HG03025 (cell line): ENCODE measurements at regions not wholly inside any gene's neighbourhood (a gene's known extent, or its start where the extent isn't known, plus 50 kb on each side); places are given as distances from the start of the nearest gene placed in this dataset.
"Not testable (repeated sequence)": the region's sequence is repeated elsewhere in the genome, so short reads cannot be mapped to it uniquely, and the experiment has no call there.

Experiments used
- ATAC-seq: cut with Tn5 transposase; IDR thresholded peaks from one replicate; pipeline ENCODE4 v1.9.1; 2021; ENCODE audit warnings: mild to moderate bottlenecking, moderate library complexity; ENCODE audit not compliant: unreplicated experiment, low FRiP score

DNA sequence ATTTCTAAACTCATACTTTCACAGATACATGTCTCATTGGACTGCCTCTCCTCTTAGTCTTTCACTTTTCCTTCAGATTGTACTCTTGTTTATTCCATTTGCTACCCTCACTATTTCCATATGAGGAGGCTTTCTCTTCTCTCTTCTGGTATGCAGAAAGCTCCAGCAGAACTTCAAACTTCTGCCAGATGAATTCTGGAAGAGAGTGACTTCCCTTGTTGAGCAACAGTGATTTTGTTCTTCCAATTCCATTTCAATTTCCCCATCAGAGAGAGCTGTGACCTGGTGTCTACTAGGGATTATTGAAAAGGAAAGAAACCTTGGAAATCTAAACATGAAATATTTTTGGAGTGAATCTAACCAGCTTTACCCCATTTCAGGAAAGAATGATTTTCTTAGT is 523.2 kb upstream of the ZNF717 start:
- no peak for ATAC-seq

DNA sequence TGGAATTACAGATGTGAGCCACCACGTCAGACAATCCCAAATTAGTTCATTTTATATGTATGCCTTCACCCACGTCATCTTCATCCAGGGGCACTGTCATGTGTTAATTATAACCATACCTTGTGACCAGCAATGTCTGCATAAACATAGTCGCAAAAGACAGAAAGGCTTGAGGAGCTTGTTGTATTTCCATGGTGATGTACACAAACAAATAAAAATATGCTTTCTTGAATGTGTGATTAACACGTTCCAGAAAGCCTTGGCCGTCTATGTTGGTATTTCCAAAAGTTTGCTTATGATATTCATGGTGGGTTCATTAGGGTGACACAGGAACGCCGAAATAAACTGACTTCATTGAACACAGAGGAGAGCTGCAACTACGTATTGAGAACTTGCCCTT is 524.7 kb upstream of the ZNF717 start:
- ATAC-seq, result no peak

DNA sequence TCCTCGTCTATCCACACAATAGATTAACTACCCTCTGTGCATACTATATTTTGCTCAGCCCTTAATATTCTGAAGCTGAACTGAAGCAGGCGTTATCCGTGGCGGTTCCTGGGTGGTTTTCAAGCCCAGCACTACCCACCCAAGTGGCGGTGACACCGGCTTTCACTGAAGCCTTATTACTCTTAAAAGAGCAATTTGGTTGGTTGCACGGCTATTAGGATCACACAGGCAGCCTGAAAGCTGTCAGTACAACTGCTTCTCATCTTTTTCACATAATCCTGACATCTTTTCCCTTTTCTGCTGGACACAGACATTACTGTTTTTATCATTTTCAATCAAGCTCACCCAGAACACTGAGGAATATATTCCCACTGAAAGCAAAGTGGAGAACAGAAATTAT is 525.3 kb upstream of the ZNF717 start:
- ATAC-seq, result no peak

DNA sequence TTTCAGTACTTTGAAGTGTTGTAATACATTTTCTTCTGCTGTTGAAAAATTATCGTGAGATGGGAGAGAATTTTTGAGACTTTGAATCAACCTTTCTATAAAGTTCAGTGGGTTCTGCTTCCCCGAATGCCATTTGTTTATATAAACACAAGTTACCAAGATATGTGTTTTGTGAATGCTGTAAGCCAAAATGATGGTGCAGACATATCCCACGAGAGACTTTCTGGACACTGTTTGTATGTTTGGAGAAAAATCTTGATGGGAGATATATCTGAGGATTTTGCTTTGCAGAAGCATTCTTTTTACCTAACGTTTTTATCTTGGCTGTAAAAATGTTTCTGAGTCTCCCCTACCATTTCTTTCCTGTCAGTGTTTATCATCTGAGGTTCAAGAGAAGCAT is 526.6 kb upstream of the ZNF717 start:
- no peak for ATAC-seq

DNA sequence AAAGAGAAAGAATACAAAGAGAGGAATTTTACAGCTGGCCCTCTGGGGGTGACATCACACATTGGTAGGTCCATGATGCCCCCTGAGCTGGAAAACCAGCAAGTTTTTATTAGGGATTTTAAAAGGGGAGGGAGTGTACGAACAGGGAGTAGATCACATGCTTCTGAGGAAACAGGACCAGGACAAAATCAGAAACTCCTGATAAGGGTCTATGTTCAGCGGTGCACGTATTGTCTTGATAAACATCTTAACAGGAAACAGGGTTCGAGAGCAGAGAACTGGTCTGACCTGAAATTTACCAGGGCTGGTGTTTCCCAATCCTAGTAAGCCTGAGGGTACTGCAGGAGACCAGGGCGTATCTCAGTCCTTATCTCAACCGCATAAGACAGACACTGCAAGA is 530.6 kb upstream of the ZNF717 start:
- not testable (repeated sequence) for ATAC-seq

DNA sequence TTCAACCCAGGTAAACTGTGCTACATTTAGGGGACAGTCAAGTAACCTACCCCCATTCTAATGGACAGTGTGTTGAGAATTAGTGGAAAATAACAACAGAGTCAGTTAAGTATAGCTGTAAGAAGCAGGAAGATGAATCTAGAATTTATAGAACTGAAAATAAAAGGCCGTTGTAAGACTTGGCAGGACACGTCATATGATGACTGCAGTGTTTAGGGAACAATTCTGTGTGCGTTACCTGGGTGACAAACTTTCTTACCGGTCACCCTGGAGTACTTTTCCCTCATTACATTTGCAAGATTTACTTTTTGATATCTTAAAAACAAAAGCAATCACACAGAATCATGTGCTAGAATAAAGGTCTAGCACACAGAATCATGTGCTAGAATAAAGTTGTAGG is 536.3 kb upstream of the ZNF717 start:
- no peak for ATAC-seq

DNA sequence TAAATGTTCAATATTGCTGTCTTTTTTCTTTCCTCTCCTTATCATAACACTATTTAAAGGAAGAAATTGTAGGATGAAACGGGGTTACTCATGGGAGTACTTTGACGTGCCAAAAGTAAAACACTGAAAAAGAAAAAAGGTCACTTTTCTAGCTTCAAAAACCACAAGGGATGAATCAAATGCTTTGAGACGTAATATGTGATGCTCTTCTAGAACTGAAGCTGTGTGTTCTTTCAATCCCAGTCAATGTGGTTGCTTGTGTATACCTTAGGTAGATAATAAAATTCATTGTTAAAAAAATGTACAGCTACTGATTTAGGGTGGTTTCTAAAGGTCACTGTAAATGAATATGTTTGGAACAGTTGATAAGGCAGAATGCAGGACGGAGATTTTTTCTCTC is 538.8 kb upstream of the ZNF717 start:
- no peak for ATAC-seq

DNA sequence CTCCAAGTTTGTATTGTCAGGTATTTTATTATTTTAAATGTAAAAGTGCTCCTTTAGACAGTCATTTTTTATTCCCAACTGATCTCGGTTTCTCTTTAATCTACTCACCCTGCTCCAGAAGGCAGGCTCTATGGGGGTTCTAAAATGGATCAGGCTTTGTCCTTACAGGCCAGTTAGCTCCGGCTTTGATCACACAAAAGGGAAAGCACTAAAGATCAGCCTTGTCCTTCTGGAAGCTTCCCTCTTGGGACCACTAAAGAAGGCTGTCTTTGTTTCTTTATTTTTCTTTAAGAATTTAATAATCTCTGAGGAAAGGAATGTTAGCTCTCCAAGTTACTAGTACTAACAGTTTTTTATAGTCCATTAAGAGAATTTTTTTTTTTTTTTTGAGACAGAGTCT is 560.5 kb upstream of the ZNF717 start:
- no peak for ATAC-seq

DNA sequence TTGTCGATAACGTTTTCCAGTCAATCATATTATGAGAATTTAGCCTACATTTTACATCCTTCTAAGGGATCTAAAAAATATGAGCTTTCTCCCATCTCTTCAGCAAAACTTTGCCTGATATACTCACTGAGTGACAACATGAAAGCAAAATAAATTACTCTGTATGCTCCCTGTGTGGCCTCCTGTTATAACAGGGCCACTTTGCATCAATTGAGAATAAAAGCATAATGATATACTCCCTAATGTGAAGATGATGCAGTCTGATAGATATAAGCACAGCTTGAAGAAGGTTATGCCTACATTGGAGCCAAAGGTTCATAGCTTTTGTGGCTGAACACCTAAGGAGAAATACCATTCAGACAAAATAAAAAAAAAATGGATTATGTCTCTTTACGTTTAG is 561.3 kb upstream of the ZNF717 start:
- ATAC-seq, result no peak

DNA sequence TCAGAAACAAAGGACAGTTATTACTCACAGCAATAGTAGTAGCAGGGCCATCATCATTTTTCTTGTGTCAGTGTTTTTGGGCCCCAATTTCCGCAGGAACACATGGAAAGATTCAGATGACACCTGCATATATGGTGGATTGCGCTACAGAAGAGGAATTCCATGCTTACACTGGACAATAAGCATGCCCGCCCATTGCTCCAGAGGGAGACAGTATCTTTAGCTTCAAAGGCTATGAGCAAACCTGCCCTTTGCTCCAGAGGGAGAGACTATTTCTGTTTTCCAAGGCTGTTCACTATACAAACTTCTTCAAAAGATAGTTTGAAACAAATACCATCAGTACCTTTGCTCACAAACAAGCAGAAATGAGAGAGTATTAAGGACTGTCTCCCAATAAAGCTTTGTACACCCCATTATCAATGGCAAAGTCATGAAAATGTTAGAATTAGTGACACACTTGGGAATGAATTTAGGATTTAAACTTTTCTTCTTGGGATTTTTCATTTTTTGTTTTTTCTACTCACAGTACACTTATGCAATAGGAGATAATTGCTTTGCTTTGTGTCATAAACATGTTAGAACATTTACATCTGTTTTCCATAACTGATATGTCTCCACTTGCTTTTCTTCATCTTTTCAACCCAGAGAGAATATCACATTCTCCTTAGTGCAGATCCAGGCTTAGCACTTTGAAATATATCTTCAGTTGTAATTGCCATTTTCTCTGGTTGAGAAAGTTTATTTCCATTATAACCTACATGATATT is 564.5 kb upstream of the ZNF717 start:
- ATAC-seq, result no peak

DNA sequence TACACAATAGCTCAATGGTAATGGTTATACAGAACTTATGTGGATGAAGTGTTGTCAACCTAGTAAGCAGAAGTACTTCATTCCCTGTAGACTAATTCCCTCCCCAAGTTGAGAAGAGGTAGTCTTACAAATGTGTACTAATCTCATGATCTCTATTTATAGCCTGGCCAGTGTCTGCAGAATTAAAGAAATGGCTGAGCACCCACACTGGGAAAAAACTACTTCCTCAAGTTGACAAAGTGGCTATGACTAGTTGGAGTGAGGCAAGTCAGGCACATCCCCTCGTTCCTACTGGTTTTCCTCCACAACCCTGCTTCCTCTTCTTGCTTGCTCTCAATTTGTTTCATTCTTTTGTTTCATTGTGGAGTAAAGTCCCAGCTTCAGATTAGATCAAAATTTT is 566.7 kb upstream of the ZNF717 start:
- no peak for ATAC-seq

DNA sequence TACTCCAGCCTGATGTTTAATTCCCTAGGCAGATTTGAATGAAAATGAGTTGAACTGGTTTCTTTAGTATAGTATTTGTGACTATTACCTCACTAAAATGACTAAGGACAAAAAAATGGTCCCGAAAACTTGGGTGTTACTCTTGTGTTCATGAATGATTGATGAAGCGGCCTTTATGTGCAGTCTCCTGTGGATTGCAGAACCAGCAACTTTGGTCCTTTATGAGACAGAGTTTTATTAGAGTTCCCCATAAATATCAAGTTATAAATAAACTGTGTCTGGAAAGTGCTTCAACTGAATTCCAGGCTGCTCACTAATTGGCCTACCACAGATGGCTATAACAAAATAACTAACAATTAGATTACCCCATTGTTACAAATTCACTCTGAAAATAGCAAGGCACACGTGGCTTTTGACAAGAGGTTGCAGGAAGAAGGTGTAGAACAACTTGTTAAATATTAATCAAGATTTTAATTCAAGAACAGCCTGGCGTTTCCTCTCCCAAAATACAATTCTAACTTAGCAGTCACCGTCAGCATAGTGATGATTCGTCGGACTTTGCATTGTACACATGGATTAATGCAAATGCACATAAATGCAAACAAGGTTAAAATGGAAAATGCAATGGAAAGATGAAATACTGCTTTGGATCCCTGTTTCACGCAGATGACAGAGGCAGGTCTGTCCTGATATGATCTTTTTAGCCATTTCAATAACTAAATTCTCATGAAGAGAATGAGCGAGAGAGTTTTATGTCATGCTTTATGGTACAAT is 567.3 kb upstream of the ZNF717 start:
- ATAC-seq, result no peak

DNA sequence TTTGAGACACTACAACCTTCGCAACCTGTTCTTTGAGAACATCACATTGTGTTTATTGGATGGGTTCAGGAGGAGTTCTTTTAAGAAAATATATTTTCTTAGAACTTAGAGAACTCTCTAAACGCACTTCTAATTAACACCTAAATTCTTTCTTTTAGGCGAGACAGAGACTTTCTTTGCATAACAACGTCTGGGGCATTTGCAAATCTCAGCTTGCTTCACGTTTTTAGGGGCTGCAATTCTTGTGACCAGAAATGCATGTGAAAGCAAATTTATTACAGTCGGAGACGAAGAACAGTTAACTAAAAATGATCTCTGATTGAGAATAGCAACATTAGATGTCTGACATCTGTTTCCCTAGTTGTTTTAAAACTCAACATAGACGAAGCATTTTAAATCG is 568.3 kb upstream of the ZNF717 start:
- no peak for ATAC-seq

DNA sequence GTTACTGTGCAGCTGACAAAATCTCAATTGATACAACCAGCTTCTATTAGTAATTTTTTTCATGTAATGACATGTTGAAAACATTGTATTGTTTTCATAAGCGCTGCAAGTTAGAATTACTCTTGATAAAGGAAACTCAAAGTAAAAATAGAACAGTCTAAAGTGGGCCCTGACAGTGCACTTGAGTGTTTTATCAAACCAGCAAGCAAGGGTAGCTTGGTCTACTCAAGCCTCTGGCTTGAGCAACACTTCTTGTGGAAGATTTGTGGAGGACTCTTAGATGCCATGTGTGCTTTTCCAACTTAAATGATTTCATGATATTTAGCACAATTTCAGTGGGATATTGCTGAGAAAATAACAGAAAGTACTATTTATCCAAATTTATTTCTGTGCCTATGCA is 575.7 kb upstream of the ZNF717 start:
- no peak for ATAC-seq

DNA sequence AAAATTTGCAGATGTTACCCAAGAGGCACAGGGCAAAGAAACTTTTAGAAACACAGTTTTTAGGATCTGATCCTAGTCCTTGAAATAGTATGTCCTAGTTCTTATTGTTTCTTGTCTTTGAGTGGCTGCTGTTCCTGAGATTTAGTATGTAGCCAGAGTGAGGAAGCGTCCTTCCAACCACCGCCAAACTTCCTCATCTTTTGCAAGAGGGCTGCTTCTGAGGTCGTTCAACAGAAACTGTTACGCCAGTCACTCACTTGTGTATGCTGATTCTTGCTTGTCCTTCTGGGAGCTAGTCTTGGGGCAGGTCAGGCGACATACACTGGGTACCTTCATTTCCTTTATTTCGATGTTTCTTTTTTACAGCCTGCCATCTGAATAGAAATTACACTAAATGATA is 577.3 kb upstream of the ZNF717 start:
- no peak for ATAC-seq

DNA sequence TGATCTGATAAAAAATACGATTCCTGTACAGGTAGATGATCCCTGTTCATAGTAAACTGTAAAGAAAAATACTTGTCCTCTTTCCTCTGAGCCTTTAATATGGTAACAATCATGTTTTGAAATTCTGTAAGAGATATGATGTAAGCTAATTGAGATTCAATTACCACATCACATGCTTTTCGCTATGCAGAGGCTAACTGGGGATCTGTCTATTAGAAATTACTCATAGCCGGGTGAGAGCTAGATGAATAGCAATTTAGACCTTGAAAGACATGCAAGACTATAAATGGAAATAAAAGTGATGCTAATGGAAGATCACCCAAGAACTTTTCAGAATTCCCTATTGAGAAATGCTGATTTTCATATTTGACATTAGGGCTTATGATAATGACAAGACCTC is 579.9 kb upstream of the ZNF717 start:
- no peak for ATAC-seq

DNA sequence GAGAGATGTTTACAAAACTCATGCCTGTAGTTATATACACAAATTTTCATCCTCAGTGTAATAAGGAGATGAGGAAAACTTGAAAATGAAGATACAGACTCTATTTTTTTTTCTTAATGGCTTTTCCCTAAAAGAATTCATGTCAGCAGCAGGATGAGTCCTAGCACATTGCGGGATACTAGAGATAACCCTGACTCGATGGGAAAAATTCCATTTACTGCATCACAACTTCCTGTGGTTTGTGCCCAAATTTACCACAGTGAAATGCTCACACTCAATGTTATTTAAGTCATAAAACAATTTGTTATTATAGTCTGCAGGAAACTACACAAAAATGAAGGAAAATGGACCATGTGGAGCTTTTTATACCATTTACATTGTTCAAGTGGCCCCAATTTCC is 581.9 kb upstream of the ZNF717 start:
- no peak for ATAC-seq

DNA sequence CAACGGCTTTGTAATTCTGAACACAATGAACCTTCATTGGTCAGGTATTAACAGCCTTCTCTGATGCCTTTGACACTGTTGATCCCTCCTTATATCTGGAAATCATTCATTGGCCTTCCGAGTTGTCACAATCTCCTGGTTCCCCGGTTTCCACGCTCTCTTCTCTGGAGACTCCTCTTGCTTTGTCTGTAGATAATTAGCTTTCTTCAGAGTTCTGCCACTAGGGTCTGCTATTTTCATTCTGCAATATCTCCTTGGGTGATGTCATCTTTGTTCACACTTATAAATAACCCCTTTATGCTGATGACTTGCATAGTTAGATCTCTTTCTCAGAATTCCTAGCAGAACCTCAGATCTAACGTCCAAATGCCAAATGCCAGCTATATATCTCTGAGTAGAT is 583.8 kb upstream of the ZNF717 start:
- ATAC-seq, result no peak

DNA sequence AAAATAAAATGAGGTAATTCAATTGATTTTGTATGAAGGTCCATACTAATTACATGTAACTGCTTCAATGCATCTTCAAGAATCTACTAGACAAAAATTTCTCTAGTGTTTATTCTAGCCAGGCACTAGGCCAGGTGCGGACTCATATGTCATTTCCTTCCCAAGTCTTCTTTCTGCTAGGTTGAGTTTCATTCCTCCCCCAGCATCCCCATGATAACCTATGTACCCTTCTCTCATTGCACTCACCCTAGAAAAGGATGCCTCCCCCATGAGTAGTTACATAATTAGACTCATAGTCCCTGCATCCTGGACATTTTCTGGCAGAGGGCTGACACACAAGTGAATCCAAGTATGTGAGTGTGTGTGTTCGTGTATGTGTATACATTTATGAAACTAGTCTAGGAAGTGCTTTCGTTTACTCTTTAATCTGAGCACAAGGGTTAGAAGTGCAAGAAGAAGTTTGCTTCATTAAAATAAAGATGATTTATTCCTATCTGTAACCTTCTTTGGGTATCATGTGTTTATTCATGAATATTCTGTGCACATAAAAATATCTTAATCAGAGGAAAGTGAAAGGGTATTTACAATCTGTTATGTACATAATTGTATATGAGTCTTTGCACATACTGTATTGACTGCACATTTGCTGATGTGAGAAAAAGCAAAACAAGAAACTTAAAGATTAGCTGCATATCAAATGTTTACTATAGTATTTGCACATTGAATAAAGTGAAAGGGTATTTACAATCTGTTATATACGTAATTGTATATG is 585.6 kb upstream of the ZNF717 start:
- no peak for ATAC-seq

DNA sequence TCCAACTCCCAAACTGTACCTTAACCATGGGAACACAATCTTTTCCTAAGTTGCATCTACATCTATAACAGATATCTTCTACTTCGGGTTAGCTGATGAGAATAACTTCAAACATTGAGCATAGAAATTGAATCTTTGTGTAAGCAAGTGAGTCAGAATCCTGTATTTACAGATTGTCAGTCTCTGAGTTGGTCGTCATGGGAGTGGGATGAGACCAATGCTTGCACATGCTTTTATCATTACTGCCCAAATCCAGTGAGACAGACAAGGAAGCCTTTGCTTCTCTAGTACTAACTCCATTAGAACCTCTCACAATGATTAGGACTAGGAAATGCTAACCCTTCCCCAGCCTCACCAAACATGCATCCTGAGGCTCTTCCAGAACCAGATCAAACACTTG is 587.1 kb upstream of the ZNF717 start:
- no peak for ATAC-seq

DNA sequence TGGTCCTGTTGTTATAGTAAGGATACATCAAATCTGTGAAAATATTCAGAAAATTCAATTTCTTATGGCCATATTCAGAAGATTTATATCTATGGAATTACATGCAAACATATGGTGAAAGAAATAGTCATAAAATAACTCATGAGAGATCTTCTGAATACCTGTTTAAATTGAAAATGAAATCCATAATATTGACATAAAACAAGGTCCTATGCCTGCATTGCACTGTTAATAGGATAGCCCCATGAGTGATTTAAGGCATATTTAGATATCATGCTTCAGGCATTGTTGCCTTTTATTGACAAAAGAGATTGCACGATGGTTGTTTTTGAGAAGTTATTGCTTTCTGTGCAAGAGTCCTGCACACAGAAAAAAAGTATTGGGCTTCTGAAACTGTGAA is 591.7 kb upstream of the ZNF717 start:
- no peak for ATAC-seq
